CD4-positive, alpha-beta T cell treated with Interleukin-15 for 1 hour (primary cell): ENCODE measurements at regions not wholly inside any gene's neighbourhood (a gene's known extent, or its start where the extent isn't known, plus 50 kb on each side); places are given as distances from the start of the nearest gene placed in this dataset.
"Not testable (repeated sequence)": the region's sequence is repeated elsewhere in the genome, so short reads cannot be mapped to it uniquely, and the experiment has no call there.

Experiments used
- DNase-seq: peaks from one replicate; pipeline ENCODE4 v3.0.0-alpha.2; 2020

DNA sequence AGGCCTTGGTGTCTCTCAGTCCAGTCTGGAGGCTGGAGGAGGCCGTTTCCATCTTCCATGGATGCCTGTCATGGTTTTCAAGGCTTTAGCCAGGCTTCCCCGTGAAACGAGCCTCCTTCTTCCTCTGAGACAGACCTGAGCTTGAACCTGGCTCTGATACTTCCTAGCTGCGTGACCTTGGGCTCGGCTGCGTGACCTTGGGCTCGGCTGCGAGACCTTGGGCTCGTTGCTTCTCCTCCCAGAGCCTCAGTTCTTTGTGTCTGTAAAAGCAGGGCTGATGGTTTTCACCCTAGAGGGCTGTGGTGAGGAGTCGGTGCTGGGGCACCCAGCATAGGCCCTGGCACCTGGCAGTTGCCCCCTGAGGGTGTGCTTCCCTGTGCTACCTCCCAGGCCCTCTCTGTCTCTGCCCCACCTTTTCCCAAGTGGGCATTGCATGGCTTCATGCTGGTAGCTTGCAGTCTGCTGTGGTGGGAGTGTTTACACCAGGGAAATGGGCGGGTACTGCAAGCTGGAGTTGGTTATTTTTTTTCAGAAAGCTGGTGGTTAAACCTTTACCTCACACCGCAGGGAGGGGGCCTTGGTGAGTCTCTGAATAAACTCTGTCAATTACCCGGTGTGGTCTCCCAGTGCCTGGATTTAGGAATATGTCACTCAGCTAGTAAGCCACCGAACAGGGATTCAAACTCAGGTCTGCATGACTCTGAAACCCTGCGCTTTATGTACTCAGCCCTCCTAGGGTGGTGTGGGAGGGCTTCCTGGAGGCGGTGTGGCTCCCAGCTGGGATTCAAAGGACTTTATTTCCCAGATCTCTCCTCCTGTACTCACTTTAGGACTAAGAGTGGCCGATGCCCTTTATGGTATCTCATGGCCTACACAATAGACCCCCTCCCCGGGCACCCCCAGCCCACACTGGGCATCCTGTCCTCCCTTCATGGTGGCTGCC, 129.0 kb upstream of the CIBAR2 start:
- no peak for DNase-seq

GRCh38 chr16:85242140-85242539, 129.9 kb upstream of the CIBAR2 start:
- no peak for DNase-seq

DNA sequence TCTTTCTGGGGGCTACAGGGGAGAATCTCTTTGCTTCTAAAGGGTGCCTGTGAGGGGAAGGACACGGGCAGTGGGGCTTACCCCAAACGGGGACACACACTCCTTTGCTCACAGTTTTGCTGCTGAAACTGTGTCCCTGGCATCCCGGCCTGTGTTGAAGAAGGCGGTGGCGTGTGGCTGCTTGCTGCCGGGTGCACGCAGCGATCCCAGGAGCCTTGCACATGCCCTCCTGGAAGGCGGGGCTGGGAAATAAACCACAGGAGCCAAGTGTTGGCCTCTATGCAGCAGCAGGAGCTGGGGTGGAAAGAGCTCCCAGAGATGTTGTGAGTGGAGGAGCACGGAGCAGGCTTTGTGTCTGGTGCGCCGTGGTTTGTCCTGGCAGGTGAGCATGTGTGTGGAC, 131.0 kb upstream of the CIBAR2 start:
- DNase-seq, result no peak

- not testable (repeated sequence) for DNase-seq
Measured at GRCh38 chr16:85244452-85244851, 132.2 kb upstream of the CIBAR2 start.

- DNase-seq, result peak; percentile 49
Measured at GRCh38 chr16:85245307-85246172, 133.3 kb upstream of the CIBAR2 start.

GRCh38 chr16:85246473-85246872, 134.2 kb upstream of the CIBAR2 start:
- DNase-seq, result no peak

DNA sequence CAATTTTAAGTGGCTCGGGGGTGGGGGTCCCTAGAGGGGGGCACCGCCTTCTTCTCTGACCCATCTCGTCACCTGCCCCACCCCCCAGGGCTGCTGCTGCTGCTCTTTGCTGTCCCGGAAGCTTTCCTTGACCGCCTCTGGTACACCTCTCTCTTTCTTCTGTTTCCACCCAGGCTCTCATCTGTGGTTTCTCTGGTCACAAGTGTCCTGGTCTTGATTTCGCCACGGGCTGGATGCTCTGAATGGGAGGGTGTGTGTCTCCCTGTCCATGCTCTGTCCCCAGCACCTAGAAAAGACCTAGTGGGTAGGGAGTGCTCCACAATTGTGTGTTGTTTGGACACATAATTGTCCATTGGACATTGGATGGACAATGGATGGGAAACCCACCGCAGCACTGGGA, 134.7 kb upstream of the CIBAR2 start:
- no peak for DNase-seq

- no peak for DNase-seq
Measured at GRCh38 chr16:85248342-85248741, 136.1 kb upstream of the CIBAR2 start.

DNA sequence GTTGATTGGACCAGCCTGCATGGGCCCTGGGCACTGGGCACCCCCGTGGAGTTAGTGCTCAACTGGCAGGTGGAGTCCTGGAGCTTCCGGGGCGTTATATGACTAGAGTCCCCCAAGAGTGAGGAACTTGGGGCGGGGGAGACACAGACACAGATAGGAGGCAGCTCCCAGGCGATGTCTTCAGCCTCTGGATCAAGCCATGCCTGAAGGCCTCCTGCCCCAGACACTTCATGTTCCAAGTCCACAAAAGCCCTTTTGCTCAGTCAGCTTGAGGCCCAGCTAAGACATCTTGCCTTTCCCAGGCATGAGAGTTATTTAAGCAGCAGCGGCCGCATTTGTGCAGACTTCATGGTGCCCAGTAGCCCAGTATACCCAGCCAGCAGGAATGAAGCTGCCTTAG, 136.6 kb upstream of the CIBAR2 start:
- DNase-seq, result no peak

GRCh38 chr16:85249418-85250146, 137.3 kb upstream of the CIBAR2 start:
- DNase-seq, result no peak

GRCh38 chr16:85250147-85250463, 137.8 kb upstream of the CIBAR2 start:
- DNase-seq, result no peak

- DNase-seq, result no peak
Measured at GRCh38 chr16:85250609-85251223, 138.4 kb upstream of the CIBAR2 start.

DNA sequence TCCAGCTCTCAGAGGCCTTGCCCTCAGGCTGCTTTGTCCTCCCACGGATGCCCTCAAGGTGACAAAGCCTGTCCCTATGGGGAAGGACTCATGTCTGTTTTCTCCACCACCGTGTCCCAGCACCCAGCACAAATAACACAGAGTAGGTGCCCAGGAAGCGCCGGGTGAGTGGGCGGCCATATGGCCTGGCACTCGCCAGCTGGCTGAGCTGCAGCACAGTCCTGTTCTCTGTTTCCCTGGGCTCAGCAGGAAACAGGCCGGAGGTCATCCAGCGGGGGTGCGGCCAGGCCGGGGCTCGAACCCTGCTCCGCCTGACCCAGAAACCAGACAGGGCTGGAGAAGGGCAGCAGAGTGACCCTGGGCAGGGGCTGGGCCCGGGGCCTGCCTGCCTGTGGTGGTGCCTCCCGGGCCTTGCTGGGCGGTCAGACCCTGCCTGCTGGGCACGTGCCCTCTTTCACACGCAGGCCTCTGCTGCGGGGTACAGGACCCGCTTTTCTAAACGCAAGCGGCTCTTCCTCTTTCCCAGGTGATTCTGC, 139.0 kb upstream of the CIBAR2 start:
- no peak for DNase-seq

GRCh38 chr16:85252014-85252413, 139.7 kb upstream of the CIBAR2 start:
- DNase-seq, result no peak

DNA sequence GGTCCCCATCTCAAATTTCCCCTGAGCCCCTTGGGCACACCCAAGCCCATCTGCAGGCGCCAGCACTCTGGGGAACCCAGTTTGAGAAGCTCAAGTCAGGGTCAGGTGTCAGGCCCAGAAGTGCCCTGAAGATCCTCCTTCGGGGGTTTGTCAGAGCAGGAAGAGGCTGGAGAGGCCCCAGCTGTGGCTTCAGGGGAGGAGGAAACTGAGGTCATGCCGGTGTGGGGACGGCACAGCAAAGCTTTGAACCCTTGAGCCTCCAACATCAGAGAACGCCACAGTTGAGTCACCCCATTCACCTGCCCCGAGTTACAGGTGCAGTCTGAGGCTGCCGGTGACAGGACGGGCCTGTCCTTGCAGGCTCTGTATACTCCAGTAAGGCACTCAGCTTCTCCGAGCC, 140.2 kb upstream of the CIBAR2 start:
- no peak for DNase-seq

DNA sequence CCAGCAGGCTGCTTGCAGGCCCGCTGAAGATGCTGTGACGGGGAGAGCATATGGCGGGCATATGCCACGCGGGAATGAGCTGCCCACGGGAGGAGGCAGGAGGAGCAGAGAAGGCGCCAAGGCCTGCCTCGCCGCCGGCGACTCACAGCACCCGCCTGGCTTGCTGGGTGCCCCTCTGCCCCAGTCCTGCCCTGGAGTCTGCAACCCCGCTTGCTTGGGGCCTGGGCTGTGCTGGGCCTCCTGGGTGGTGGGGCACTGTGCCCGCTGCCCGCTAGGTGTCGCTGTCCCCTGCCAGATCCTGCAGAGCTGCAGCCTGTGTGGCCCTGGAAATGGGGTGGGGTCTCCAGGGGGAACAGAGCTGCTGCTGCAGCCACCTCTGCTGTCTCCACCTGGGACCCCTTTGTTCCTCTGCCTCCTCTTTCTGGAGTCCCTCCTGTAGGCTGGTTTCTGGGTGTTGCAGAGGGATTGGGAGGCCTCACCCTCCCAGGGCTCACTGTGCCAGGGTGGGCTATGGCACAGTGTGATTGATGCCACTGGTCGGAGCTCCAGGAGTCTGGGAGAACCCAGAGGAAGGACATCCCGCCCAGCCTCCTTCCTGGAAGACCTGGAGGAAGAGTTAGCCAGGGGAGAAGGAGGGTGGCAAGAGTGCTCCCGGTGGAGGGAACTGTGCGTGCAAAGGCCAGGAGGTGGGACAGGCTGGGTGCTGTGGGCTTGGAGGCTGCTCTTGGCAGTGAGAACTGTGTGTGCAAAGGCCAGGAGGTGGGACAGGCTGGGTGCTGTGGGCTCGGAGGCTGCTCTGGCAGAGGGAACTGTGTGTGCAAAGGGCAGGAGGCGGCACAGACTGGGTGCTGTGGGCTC, 141.0 kb upstream of the CIBAR2 start:
- peak; percentile 35 for DNase-seq

DNA sequence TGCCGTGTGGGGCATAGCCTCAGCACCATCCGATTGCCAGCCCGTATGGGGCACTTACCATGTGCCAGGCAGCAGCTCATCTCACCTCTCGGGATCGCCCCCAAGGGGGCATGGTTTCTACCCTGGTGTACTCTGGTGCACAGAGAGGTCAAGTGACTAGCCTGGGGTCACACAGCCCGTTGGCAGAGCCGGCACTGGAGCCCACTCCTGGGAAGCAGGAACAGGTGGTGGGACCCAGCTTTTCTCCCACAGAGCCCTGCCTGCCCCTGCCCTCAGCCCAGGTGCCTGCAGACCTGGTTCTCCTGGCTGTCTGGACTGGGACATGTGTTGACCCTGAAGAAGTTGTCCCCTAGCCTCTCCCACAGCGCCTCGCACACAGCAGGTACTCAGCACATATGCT, 141.8 kb upstream of the CIBAR2 start:
- no peak for DNase-seq

- DNase-seq, result no peak
Measured at GRCh38 chr16:85254921-85255320, 142.6 kb upstream of the CIBAR2 start.

GRCh38 chr16:85255777-85256176, 143.5 kb upstream of the CIBAR2 start:
- no peak for DNase-seq

DNA sequence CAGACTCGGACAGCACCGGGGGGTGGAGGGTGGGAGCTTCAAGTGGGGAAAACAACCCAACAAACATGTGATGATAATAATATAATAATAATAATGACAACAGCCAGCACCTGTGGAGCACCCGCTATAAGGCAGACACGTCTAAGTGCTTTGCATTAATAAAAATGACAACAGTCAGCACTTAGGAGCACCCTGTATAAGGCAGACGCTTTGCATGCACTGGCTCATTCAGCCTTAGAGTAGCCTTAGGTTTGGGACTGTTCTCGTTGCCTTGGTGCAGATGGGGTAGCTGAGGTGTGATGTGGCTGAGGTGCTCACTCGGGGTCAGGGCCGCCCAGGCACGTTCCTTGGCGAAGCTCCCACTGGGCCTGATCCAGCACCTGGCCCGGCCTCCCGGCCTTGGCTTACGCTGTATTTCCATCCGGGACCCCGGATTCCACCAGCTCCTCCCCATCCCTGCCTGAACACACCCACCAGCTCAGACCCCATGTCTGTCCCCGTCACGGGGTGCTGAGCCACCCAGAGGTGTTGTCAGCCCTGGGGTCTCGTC, 144.0 kb upstream of the CIBAR2 start:
- DNase-seq, result no peak

- no peak for DNase-seq
Measured at GRCh38 chr16:85257483-85257882, 145.2 kb upstream of the CIBAR2 start.
